DMS153 treated with DMSO at 0.1 percent for 48 hours (cell line): ENCODE measurements at regions not wholly inside any gene's neighbourhood (a gene's known extent, or its start where the extent isn't known, plus 50 kb on each side); places are given as distances from the start of the nearest gene placed in this dataset.

Experiments
- DNase-seq: peaks from one replicate; lab custom pipeline; 2025; ENCODE audit not compliant: unreplicated experiment; lab: John Stamatoyannopoulos, UW

DNA sequence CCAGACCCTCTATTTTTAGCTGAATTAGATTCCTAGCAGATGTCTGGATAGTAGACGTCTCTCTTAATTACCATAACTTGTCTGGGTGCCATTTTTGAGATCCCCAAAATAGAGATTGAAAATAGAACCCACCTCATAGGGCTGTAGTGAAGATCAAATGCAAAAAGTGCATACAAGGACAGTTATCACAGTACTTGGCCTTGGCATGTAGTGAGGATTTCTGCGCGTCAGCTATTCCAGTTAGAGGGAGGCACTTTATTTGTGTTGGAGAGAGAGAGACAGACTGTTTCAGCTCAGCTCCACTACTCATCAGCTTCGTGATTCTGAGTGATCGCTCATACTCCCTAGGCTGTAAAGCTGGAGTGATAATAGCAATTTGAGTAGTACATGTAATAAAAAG is 59.6 kb upstream of the CDH13 start:
- DNase-seq: no peak

DNA sequence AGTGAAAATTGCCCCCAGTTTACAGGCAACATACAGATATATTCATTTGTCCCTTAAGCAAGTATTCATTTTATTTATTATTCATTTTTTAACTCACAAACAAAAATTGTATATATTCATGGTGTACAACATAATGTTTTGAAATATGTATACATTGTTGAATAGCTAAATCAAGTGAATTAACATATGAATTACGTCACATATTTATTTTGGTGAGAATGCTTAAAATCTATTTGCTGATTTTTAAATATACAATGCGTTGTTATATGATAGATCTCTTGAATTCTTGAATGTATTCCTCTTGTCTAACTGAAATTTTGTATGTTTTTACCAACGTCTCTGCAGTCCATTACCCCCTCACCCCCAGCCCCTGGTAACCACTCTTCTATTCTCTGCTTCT is 63.4 kb upstream of the CDH13 start:
- DNase-seq: no peak

GRCh38 chr16:82562183-82562683 is 64.5 kb upstream of the CDH13 start:
- DNase-seq: no peak

- no peak for DNase-seq
These were observed 65.9 kb upstream of the CDH13 start for GRCh38 chr16:82560805-82561325.

- DNase-seq: no peak
These were observed 82.2 kb upstream of the CDH13 start for GRCh38 chr16:82544378-82545160.

DNA sequence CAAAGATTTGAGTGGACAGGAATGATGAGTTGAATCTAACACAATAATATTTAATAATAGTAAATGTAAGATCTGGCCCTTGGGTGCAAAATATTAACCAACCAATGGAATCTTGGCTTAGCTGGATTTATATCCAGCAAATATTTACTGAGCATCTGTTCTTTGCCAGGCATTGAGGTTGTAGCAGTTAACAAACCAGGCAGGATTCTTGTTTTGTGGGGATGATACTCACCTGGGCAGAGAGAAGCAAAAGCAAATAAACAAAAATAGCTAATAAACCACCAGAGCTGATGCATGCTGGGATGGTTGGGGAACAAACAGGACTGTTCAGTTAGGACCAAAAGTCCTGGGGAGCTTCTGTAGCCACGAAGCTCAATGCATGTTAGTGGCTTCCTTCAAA is 84.1 kb upstream of the CDH13 start:
- no peak for DNase-seq

DNA sequence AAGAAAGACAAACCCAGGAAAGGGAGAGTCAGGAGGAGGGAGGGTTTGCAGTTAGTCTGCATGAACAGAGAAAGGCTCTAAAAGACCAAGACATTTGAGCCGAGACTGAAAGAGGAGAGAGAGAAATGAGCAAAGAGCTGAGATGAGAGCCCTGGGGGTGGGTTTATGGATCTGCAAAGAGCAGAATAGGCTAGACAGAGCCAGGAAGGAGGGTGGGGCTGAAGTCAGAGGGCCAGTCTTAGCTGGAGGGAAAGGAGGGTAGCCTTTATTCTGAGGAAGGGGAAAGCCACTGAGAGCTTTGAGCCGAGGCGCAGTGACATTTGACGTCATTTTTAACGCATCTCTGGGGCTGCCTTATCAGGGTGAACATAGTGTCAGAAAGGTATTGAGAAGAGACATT is 85.7 kb upstream of the CDH13 start:
- DNase-seq: no peak

- no peak for DNase-seq
These were observed 91.0 kb upstream of the CDH13 start for GRCh38 chr16:82535764-82536163.

DNA sequence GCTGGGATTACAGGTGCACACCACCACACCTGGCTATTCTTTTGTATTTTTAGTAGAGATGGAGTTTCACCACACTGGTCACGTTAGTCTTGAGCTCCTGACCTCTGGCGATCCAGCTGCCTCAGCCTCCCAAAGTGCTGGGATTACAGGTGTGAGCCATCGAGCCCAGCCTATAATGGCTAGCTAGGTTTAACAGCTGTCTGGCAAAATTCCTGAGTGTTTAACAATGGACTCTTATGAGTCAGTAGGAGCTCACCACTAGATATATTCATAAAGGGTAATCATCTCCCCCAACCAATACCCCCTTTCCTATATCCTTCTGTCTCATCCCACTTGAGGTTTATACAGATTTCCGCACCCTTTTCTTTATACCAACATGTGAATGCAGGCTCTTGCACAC is 91.5 kb upstream of the CDH13 start:
- no peak for DNase-seq

GRCh38 chr16:82533189-82533588 is 93.6 kb upstream of the CDH13 start:
- DNase-seq: no peak

DNA sequence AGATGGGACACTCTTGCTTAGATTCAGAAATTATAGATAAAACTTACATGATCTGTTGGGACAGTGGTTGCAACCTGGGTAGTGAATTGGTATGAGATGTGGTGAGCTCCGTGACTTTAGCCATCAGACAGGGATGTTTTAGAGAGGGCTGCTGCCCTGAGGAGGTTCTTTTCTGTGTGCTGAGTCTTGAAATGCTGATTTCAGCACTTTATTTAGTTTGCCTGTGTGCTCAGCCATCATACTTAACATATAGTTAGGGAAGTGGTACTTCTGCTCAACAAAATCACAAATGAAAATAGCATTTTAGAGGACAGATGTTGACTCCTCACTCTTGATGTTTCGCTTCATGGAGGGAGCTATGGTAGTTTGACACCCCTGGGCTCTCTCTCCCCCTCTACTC is 95.9 kb upstream of the CDH13 start:
- DNase-seq: no peak

DNA sequence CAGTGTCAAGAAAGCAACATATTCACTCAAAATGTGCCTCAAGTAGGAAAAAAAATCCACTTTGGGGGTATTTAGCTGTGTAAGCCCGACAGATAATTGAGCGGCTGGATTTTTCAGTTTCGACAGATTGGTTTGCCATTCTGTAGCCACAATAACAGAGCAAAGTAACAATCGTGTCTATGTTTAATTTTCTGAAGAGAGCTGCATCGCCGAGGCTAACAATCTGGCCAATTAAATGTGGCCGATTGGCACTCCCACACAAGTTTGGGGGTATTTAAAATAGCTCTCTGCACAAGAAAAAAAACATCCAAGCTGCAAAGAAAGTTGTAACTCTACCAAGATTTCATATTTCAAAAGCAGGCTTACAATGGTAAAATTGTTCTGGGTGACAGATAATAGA is 99.7 kb upstream of the CDH13 start:
- no peak for DNase-seq

DNA sequence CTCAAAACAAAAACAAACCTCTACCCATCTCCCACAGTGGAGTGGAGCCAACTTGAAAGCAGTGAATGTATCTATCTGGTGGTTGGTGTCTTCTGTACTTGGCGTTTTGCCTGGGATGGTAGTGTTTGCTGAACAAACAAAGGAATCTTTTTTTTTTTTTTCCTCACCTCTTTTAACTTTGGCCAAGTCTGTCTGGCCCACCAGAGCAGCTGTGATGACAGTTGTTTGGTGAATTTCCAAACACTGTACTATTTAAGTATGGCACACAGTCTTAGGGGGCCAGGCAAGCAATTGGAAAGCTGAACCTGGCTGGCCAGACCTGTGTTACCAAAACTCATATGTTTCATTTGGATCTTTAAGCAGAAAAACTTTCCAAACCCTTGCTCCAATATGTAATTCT is 101.8 kb upstream of the CDH13 start:
- DNase-seq: no peak

DNA sequence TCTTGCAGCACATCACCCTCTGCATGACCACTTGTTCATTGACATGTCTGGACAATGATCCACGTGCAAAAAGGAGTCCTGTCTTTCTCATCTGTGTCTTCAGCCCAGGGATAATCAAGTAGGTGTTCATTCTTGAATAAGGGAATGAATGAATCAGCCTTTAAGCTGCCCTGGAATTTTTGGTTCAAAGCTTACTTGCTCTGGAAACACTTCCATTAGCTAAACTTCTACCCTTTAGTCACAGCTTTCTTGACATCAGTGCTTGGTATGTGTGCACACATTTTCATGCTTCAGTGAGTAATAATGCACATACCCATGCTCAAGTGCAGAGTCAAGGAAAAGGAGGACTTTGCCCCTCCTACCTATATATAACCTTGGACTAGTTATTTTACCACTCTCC is 103.0 kb upstream of the CDH13 start:
- no peak for DNase-seq

DNA sequence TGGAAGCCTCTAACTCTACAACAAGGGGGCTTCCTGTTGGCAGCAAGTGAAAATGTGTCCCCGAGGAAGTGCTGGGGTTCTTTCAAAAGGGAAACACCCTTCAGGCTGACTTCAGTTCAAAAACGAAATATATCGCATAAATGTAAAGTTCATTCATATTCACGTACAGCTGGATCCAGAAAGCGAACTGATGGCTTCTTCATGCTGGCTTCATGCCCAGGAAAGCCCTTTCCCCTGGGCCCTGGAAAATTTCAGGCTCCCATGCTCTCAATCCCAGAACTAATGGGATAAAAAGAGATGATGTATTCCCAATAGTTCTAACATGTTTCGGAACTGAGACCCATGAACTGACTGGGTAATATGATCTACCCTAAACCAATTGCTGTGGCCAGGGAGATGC is 104.7 kb upstream of the CDH13 start:
- no peak for DNase-seq

- DNase-seq: no peak
These were observed 108.0 kb upstream of the CDH13 start for GRCh38 chr16:82518811-82519210.

- no peak for DNase-seq
These were observed 112.5 kb upstream of the CDH13 start for GRCh38 chr16:82514262-82514661.

GRCh38 chr16:82510789-82511305 is 115.9 kb upstream of the CDH13 start:
- DNase-seq: no peak

DNA sequence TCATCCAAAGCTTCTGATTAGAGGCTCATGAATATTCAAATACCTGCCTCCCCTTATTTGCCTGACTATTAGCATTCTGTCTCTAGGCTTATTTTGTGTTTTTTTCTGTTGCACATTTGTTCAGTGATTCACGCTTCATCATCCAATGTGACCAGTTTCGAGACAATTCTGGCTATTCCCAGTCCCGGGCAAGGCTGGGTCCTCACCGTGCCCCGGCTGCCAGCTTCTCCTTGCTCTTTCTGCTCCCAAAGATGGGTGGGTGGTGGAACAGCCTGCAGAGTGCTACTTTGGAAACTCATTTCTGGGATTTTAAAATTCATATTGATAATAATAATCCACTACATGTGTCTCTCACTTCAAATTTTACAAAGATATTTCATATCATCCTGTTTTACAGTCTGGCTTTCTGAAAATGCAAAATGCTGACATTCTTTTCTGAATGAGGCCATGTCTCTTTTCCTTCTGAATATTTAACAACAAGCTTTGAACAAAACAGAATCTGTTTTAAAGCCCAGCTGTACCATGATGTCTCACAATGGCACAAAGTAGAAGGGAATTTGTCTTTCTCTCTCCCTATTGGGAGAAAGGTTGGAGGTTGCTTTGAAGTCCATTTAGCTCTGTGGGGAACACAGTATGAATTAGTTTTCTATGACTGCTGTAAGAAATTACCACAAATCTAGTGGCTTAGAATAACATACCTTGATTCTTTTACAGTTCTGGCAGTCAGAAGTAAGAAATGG is 116.9 kb upstream of the CDH13 start:
- DNase-seq: no peak

DNA sequence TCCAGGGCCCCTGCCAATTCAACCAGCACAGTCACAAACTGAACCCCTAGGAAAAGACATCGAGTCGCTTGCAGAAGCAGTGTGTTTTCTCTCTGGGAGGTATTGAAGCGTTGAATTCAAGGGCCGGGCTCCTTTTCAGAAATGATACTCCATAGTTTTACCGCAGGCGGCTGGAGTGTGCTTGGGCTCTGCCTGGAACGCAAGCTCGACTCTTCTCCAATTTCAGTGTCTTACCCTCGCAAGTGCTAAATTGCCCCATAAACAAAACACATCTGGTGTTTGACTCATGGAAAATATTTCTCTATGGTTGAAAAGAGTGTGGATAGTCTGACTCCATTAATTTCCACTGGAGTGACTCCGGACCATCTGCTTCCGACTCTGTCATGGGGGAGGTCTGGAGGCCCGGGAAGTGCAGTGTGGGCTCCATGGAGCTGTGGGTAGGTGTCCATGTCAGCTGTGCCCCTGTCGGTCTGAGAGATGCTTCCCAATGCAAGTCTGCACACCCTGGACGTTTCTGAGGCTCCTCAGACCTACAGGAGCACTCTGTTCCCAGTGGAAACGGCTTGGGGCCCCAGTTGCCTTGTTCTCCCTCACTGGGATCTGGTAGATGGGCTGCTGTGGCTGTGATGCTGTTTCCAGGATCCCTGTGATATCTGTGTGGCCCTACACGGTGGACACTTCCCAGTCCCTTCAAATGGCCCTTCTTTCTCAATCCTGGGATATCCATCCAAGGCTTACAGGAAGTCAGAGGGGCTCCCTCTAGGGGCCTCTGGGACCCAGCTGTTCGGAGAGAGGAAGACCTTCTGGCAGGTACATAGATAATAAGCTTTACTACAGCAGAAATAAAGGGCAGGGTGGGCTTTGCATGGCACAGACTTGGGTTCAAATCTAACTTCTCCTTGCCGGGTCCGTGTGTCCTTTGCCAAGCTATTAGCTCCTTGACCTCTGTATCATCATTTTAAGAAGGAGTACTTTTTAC is 119.8 kb upstream of the CDH13 start:
- DNase-seq: no peak

- DNase-seq: no peak
These were observed 121.9 kb upstream of the CDH13 start for GRCh38 chr16:82504836-82505235.
